OCI-LY7 (cell line): ENCODE measurements at regions not wholly inside any gene's neighbourhood (a gene's known extent, or its start where the extent isn't known, plus 50 kb on each side); places are given as distances from the start of the nearest gene placed in this dataset.

Experiments used
- BruUV-seq: library from RNA; stranded (reverse); fragments of 400-500 nt; replicated peaks from 2 replicates; lab custom pipeline; 2021; lab: Mats Ljungman, UMichigan
- CTCF ChIA-PET: fragments of 300-600 bp; sonication (Branson Sonifier 250); formaldehyde crosslinking; loops from one replicate; lab custom pipeline; 2022; ENCODE audit warnings: antibody characterized with exemption; ENCODE audit not compliant: unreplicated experiment; lab: Charles Lee
- POLR2A ChIA-PET: fragments of 300-600 bp; sonication (Branson Sonifier 250); formaldehyde crosslinking; loops from one replicate; lab custom pipeline; 2022; ENCODE audit warnings: antibody characterized with exemption; lab: Charles Lee
- DNase-seq: peaks from one replicate; pipeline ENCODE4 v3.0.0-alpha.2; 2015; ENCODE audit warnings: low spot score
- H2AFZ ChIP-seq: fragments of 200-600 bp; sonication (generic), shearing (Covaris generic); 2 replicates; pipeline ENCODE4 v1.6.1; 2014; ENCODE audit warnings: mild to moderate bottlenecking, antibody characterized with exemption, low read length, moderate library complexity
- H3K27ac ChIP-seq: fragments of 200-600 bp; sonication (generic); 2 replicates; pipeline ENCODE4 v1.5.1; 2014; ENCODE audit warnings: mixed run types, low read depth, mild to moderate bottlenecking, moderate library complexity, low read length, inconsistent platforms; ENCODE audit not compliant: poor library complexity, severe bottlenecking
- H3K36me3 ChIP-seq: fragments of 200-600 bp; sonication (generic); 2 replicates; pipeline ENCODE4 v1.6.1; 2014; ENCODE audit warnings: mild to moderate bottlenecking, antibody characterized with exemption, low read length, moderate library complexity, mixed read lengths; ENCODE audit not compliant: insufficient read depth
- H3K4me1 ChIP-seq: fragments of 200-600 bp; sonication (generic); 2 replicates; pipeline ENCODE4 v1.5.1; 2014; ENCODE audit warnings: mild to moderate bottlenecking, low read length; ENCODE audit not compliant: insufficient read depth, poor library complexity, severe bottlenecking
- H3K4me2 ChIP-seq: fragments of 200-600 bp; sonication (generic); 2 replicates; pipeline ENCODE4 v1.6.1; 2014; ENCODE audit warnings: mild to moderate bottlenecking, low read length
- H3K4me3 ChIP-seq: fragments of 200-600 bp; sonication (generic); 2 replicates; pipeline ENCODE4 v1.5.1; 2014; ENCODE audit warnings: mild to moderate bottlenecking, low read depth, low read length; ENCODE audit not compliant: poor library complexity, severe bottlenecking
- H3K79me2 ChIP-seq: fragments of 200-600 bp; sonication (generic); 2 replicates; pipeline ENCODE4 v1.6.1; 2016; ENCODE audit warnings: low read depth, mild to moderate bottlenecking, low read length, moderate library complexity, mixed read lengths; ENCODE audit not compliant: insufficient read depth
- H3K9me2 ChIP-seq: fragments of 200-600 bp; sonication (generic); 2 replicates; pipeline ENCODE4 v1.6.1; 2016; ENCODE audit warnings: mild to moderate bottlenecking, low read length, mixed read lengths; ENCODE audit not compliant: insufficient read depth
- H3K9me3 ChIP-seq: fragments of 200-600 bp; sonication (generic); 2 replicates; pipeline ENCODE4 v1.6.1; 2014; ENCODE audit warnings: mild to moderate bottlenecking, mixed run types, low read length, mixed read lengths
- H4K20me1 ChIP-seq: fragments of 200-600 bp; sonication (generic); 2 replicates; pipeline ENCODE4 v1.6.1; 2014; ENCODE audit warnings: mild to moderate bottlenecking, antibody characterized with exemption, low read length, moderate library complexity, mixed read lengths; ENCODE audit not compliant: insufficient read depth
- CTCF ChIP-seq: fragments of 200-600 bp; sonication (generic); conservative IDR thresholded peaks from 2 replicates; pipeline ENCODE4 v1.5.1; 2014; ENCODE audit warnings: mild to moderate bottlenecking, antibody characterized with exemption, low read length, moderate library complexity, mixed read lengths
- EZH2phosphoT487 ChIP-seq: fragments of 200-600 bp; sonication (generic); IDR thresholded peaks from 2 replicates; pipeline ENCODE4 v1.6.1; 2018; ENCODE audit warnings: low read depth, borderline replicate concordance, mild to moderate bottlenecking, mixed run types, antibody characterized with exemption, low read length, moderate library complexity, mixed read lengths
- intact Hi-C: fragments of 100-400 bp; cut with micrococcal nuclease; formaldehyde crosslinking; loops from one replicate; pipeline ENCODE4 v1.10.0; 2022; ENCODE audit not compliant: unreplicated experiment

GRCh38 chr2:44833171-44834069, 108.1 kb upstream of the SIX3 start:
- BruUV-seq = no TSS peak
- H3K9me3 ChIP-seq = no peaks in the 10 kb centered on the region
- H4K20me1 ChIP-seq = no peaks in the 10 kb centered on the region
- H2AFZ ChIP-seq = no peak overlapping the region
- TF ChIP-seq CTCF (no peak), EZH2phosphoT487 (no peak)
- no peaks in the 10 kb centered on the region for H3K9me2 ChIP-seq
- no peaks in the 10 kb centered on the region for H3K36me3 ChIP-seq
- intact Hi-C loops = no loop called here
- H3K4me1 ChIP-seq = no peaks in the 10 kb centered on the region
- no peak for DNase-seq
- H3K27ac ChIP-seq = no peak overlapping the region
- no peak overlapping the region for H3K4me2 ChIP-seq
- H3K4me3 ChIP-seq = no peak overlapping the region
- CTCF ChIA-PET = no interaction called here
- H3K79me2 ChIP-seq = no peaks in the 10 kb centered on the region
- POLR2A ChIA-PET = no interaction called here

GRCh38 chr2:44834656-44835055, 106.8 kb upstream of the SIX3 start:
- H4K20me1 ChIP-seq = no peaks in the 10 kb centered on the region
- no peaks in the 10 kb centered on the region for H3K79me2 ChIP-seq
- no peaks in the 10 kb centered on the region for H3K4me1 ChIP-seq
- no peaks in the 10 kb centered on the region for H3K9me3 ChIP-seq
- ChIA-PET POLR2A (no interaction called here), CTCF (no interaction called here)
- intact Hi-C loops = no loop called here
- BruUV-seq = no TSS peak
- no peaks in the 10 kb centered on the region for H3K36me3 ChIP-seq
- TF ChIP-seq CTCF = no peak
- H3K4me3 ChIP-seq = no peak overlapping the region
- no peak overlapping the region for H2AFZ ChIP-seq
- H3K9me2 ChIP-seq = no peaks in the 10 kb centered on the region
- no peak overlapping the region for H3K27ac ChIP-seq
- no peak for DNase-seq
- no peak overlapping the region for H3K4me2 ChIP-seq

- no peaks in the 10 kb centered on the region for H3K79me2 ChIP-seq
- no peaks in the 10 kb centered on the region for H4K20me1 ChIP-seq
- no peaks in the 10 kb centered on the region for H3K9me2 ChIP-seq
- ChIA-PET POLR2A (interaction anchor here (0.7 kb wide), 1 partner anchor 74 kb away, joined by 3 read pairs; no protein-coding TSS in a partner anchor), CTCF (no interaction called here)
- no peak for TF ChIP-seq CTCF
- no peak for TF ChIP-seq EZH2phosphoT487
- H3K27ac ChIP-seq = no peak overlapping the region
- BruUV-seq = no TSS peak
- no peak overlapping the region for H2AFZ ChIP-seq
- H3K9me3 ChIP-seq = no peaks in the 10 kb centered on the region
- H3K4me1 ChIP-seq = no peaks in the 10 kb centered on the region
- intact Hi-C loops = no loop called here
- H3K4me3 ChIP-seq = no peak overlapping the region
- no peak for DNase-seq
- H3K4me2 ChIP-seq = no peak overlapping the region
- no peaks in the 10 kb centered on the region for H3K36me3 ChIP-seq
These were observed 105.3 kb upstream of the SIX3 start for GRCh38 chr2:44836174-44836573.
